Osteoblast (primary cell): ENCODE measurements at regions not wholly inside any gene's neighbourhood (a gene's known extent, or its start where the extent isn't known, plus 50 kb on each side); places are given as distances from the start of the nearest gene placed in this dataset.

Experiments
- DNase-seq: peaks from one replicate; pipeline ENCODE4 v3.0.0; 2011; ENCODE audit warnings: low spot score, mixed read lengths; ENCODE audit not compliant: insufficient read length; ENCODE audit errors: missing footprints
- H2AFZ ChIP-seq: 2 replicates; pipeline ENCODE4 v1.6.0; 2011; ENCODE audit warnings: mild to moderate bottlenecking, low read length
- H3K27ac ChIP-seq: 2 replicates; pipeline ENCODE4 v1.5.1; 2011; ENCODE audit warnings: mild to moderate bottlenecking, low read depth, low read length, moderate library complexity
- H3K27me3 ChIP-seq: 2 replicates; pipeline ENCODE4 v1.6.0; 2012; ENCODE audit warnings: mild to moderate bottlenecking, control low read depth, inconsistent platforms, low read length, moderate library complexity; ENCODE audit not compliant: insufficient read depth
- H3K36me3 ChIP-seq: 2 replicates; pipeline ENCODE4 v1.5.1; 2011; ENCODE audit warnings: mild to moderate bottlenecking, low read length, control low read depth, moderate library complexity; ENCODE audit not compliant: insufficient read depth
- H3K4me1 ChIP-seq: 2 replicates; pipeline ENCODE4 v1.5.1; 2011; ENCODE audit warnings: mild to moderate bottlenecking, low read length, control low read depth, moderate library complexity; ENCODE audit not compliant: insufficient read depth
- H3K4me2 ChIP-seq: 2 replicates; pipeline ENCODE4 v1.6.0; 2011; ENCODE audit warnings: mild to moderate bottlenecking, low read length; ENCODE audit not compliant: insufficient read depth
- H3K4me3 ChIP-seq: fragments of 200-600 bp; sonication (generic); 3 replicates; pipeline ENCODE4 v1.5.1; 2012; ENCODE audit warnings: mild to moderate bottlenecking, low read length, inconsistent platforms; ENCODE audit not compliant: insufficient read depth
- H3K79me2 ChIP-seq: 2 replicates; pipeline ENCODE4 v1.6.0; 2012; ENCODE audit warnings: mild to moderate bottlenecking, low read length, control low read depth, inconsistent platforms; ENCODE audit not compliant: insufficient read depth
- H3K9me3 ChIP-seq: 2 replicates; pipeline ENCODE4 v1.5.1; 2011; ENCODE audit warnings: low read depth, low read length, control low read depth
- H4K20me1 ChIP-seq: 2 replicates; pipeline ENCODE4 v1.6.0; 2012; ENCODE audit warnings: mild to moderate bottlenecking, low read length, control low read depth; ENCODE audit not compliant: insufficient read depth
- TF ChIP-seq, protein P1 (sequence below): IDR thresholded peaks from 2 replicates; pipeline ENCODE4 v1.5.1; 2011; ENCODE audit warnings: mild to moderate bottlenecking, low read depth, low read length, moderate library complexity; ENCODE audit errors: extremely low read depth

- H3K4me1 ChIP-seq = no peaks in the 10 kb centered on the region
- H3K27me3 ChIP-seq = peaks cover 12% of the 10 kb centered on the region
- H3K27ac ChIP-seq = no peak overlapping the region
- TF ChIP-seq, protein P1, sequence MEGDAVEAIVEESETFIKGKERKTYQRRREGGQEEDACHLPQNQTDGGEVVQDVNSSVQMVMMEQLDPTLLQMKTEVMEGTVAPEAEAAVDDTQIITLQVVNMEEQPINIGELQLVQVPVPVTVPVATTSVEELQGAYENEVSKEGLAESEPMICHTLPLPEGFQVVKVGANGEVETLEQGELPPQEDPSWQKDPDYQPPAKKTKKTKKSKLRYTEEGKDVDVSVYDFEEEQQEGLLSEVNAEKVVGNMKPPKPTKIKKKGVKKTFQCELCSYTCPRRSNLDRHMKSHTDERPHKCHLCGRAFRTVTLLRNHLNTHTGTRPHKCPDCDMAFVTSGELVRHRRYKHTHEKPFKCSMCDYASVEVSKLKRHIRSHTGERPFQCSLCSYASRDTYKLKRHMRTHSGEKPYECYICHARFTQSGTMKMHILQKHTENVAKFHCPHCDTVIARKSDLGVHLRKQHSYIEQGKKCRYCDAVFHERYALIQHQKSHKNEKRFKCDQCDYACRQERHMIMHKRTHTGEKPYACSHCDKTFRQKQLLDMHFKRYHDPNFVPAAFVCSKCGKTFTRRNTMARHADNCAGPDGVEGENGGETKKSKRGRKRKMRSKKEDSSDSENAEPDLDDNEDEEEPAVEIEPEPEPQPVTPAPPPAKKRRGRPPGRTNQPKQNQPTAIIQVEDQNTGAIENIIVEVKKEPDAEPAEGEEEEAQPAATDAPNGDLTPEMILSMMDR = no peak
- no peak overlapping the region for H3K4me3 ChIP-seq
- peak; percentile 75 for DNase-seq
- H3K9me3 ChIP-seq = no peaks in the 10 kb centered on the region
- H3K36me3 ChIP-seq = no peaks in the 10 kb centered on the region
- H3K4me2 ChIP-seq = no peak overlapping the region
- no peak overlapping the region for H2AFZ ChIP-seq
- H3K79me2 ChIP-seq = no peaks in the 10 kb centered on the region
- no peaks in the 10 kb centered on the region for H4K20me1 ChIP-seq
Observed at GRCh38 chr4:3821580-3822229, 55.5 kb downstream of the ADRA2C start.

DNA sequence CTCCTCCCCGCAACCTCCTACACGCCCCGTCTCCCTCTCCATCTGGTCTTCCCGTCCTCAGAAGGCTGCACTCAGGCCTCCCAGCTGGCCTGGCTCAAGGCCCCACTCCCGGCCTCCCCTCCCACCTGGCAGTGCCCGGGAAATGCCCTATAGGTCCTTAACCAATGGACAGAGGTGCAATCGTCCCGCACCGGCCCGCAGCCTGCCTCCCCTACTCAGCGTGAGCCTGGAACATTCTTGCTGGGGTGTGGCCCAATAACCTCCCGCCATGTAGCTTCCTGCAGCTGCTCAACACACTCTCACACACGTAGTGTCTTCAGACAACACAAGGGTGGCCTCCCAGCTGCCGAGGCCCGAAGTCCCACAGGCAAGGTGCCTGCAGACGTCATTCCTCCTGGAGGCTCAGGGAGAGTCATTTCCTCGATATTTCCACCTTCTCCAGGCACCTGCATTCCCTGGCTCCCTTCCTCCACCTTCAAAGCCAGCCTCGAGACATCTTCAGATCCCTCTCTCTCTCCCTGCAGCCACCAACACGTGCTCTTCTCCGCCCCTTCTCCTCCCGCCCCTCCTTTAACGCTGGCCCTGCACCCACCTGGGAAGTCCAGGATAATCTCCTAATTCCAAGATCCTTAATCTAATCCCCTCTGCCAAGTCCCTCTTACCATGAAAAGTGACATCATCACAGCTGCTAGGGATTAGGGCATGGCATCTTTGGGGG, 56.2 kb downstream of the ADRA2C start:
- Histone ChIP-seq H3K4me2 (no peak overlapping the region), H3K9me3 (no peaks in the 10 kb centered on the region), H3K27ac (no peak overlapping the region), H2AFZ (no peak overlapping the region), H4K20me1 (no peaks in the 10 kb centered on the region), H3K27me3 (peaks cover 15% of the 10 kb centered on the region), H3K36me3 (no peaks in the 10 kb centered on the region), H3K4me1 (no peaks in the 10 kb centered on the region), H3K79me2 (no peaks in the 10 kb centered on the region), H3K4me3 (no peak overlapping the region)
- TF ChIP-seq, protein P1 = no peak
- DNase-seq = peak; percentile 80

DNA sequence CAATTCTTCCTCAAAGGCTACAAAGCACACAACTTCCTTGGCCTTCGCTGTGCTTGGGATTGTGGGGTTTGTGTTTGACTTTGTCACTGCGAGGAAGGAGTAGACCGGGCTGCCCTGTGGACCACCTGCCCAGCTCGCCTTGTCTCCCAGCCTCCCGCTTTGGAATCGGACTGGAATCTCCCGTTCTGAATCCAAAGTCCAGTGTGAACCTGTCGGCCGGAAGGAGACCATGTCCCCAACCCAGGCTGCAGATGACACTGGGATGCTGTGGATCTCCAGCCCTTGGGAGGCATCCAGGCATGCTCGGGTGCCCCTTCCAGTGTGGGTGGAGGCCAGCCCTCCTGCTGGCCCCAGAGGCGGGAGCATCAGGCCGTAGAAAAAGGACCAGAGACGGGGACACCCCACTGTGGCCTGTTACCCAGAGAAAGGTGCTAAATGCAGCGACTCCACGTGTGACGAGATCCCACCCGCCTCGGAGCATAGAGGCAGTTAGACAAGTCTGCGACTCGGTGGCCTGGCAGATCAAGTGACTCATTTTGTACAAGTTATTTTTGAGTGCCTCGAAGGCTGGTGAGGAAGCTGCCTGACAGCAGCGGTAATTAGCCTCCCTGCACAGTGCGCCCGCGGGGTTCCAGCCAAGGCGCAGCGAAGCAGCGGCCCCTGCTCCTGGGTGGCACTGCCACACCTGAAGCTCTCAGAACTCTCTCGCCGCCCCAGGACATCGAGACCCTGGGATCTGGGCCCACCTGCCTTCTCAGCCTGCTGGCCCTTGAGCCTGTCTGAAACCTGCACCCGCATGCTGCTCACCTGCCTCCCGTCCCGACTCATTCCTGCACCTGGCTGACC, 57.5 kb downstream of the ADRA2C start:
- H3K79me2 ChIP-seq = no peaks in the 10 kb centered on the region
- no peak overlapping the region for H3K4me2 ChIP-seq
- no peaks in the 10 kb centered on the region for H3K4me1 ChIP-seq
- TF ChIP-seq, protein P1 = no peak
- H3K9me3 ChIP-seq = no peaks in the 10 kb centered on the region
- no peaks in the 10 kb centered on the region for H4K20me1 ChIP-seq
- peaks cover 15% of the 10 kb centered on the region for H3K27me3 ChIP-seq
- DNase-seq = peak; percentile 62
- H3K27ac ChIP-seq = no peak overlapping the region
- H3K4me3 ChIP-seq = no peak overlapping the region
- no peak overlapping the region for H2AFZ ChIP-seq
- H3K36me3 ChIP-seq = no peaks in the 10 kb centered on the region
